SU-DHL-6 (cell line): ENCODE measurements at regions not wholly inside any gene's neighbourhood (a gene's known extent, or its start where the extent isn't known, plus 50 kb on each side); places are given as distances from the start of the nearest gene placed in this dataset.

ENCODE experiments used
- CTCF ChIP-seq: fragments of 200-600 bp; sonication (generic); IDR thresholded peaks from one replicate; pipeline ENCODE4 v1.5.1; 2017; ENCODE audit warnings: antibody characterized with exemption, mild to moderate bottlenecking, low read length, moderate library complexity; ENCODE audit not compliant: insufficient read depth, poor library complexity, severe bottlenecking
- EZH2phosphoT487 ChIP-seq: fragments of 200-600 bp; sonication (generic), shearing (Covaris generic); conservative IDR thresholded peaks from 2 replicates; pipeline ENCODE4 v1.6.1; 2018; ENCODE audit warnings: mild to moderate bottlenecking, antibody characterized with exemption, low read length, moderate library complexity, mixed read lengths

GRCh38 chr18:77716282-77716681, 466.6 kb downstream of the GALR1 start:
- TF ChIP-seq CTCF (no peak), EZH2phosphoT487 (no peak)
